ENCODE measurements at regions not wholly inside any gene's neighbourhood (a gene's known extent, or its start where the extent isn't known, plus 50 kb on each side); places are given as distances from the start of the nearest gene placed in this dataset.

GRCh38 chr9:113785334-113785733 is 90.8 kb upstream of the ZNF618 start:
- no peak for DNase-seq (ENCODE audit: low read depth in 2 of 2)

GRCh38 chr9:113786071-113786470 is 90.0 kb upstream of the ZNF618 start:
- no peak for DNase-seq (ENCODE audit: low read depth in 2 of 2)

GRCh38 chr9:113787871-113788270 is 88.2 kb upstream of the ZNF618 start:
- DNase-seq (ENCODE audit: low read depth in 2 of 2), result no peak

GRCh38 chr9:113788616-113789330 is 87.3 kb upstream of the ZNF618 start:
- DNase-seq (ENCODE audit: low read depth in 2 of 2), result no peak

- no peak for DNase-seq (ENCODE audit: low read depth in 2 of 2)
These were observed 86.0 kb upstream of the ZNF618 start for GRCh38 chr9:113790093-113790492.

GRCh38 chr9:113793558-113793957 is 82.6 kb upstream of the ZNF618 start:
- DNase-seq (ENCODE audit: low read depth in 2 of 2), result no peak

- DNase-seq (ENCODE audit: low read depth in 2 of 2), result no peak
These were observed 81.4 kb upstream of the ZNF618 start for GRCh38 chr9:113794721-113795120.

GRCh38 chr9:113795811-113796392 is 80.2 kb upstream of the ZNF618 start:
- DNase-seq (ENCODE audit: low read depth in 2 of 2), result no peak

- DNase-seq (ENCODE audit: low read depth in 2 of 2), result no peak
These were observed 79.3 kb upstream of the ZNF618 start for GRCh38 chr9:113796646-113797426.

GRCh38 chr9:113798062-113799030 is 77.8 kb upstream of the ZNF618 start:
- DNase-seq (ENCODE audit: low read depth in 2 of 2), result no peak

- no peak for DNase-seq (ENCODE audit: low read depth in 2 of 2)
These were observed 75.8 kb upstream of the ZNF618 start for GRCh38 chr9:113800276-113800675.

- no peak for DNase-seq (ENCODE audit: low read depth in 2 of 2)
These were observed 72.1 kb upstream of the ZNF618 start for GRCh38 chr9:113803811-113804589.

- no peak for DNase-seq (ENCODE audit: low read depth in 2 of 2)
These were observed 70.5 kb upstream of the ZNF618 start for GRCh38 chr9:113805486-113806132.

- no peak for DNase-seq (ENCODE audit: low read depth in 2 of 2)
These were observed 68.7 kb upstream of the ZNF618 start for GRCh38 chr9:113807173-113808061.

- no peak for DNase-seq (ENCODE audit: low read depth in 2 of 2)
These were observed 67.4 kb upstream of the ZNF618 start for GRCh38 chr9:113808391-113809358.

GRCh38 chr9:113817171-113817570 is 58.9 kb upstream of the ZNF618 start:
- no peak for DNase-seq (ENCODE audit: low read depth in 2 of 2)

GRCh38 chr9:113818391-113818790 is 57.7 kb upstream of the ZNF618 start:
- no peak for DNase-seq (ENCODE audit: low read depth in 2 of 2)

GRCh38 chr9:113822315-113822714 is 53.8 kb upstream of the ZNF618 start:
- no peak for DNase-seq (ENCODE audit: low read depth in 2 of 2)

Data from stimulated activated CD8-positive, alpha-beta memory T cell treated with anti-CD3 and anti-CD28 coated beads, Interleukin-15, amount 100 ng/mL, for 48 hours (primary cell).